Thymus (tissue), 11 donors: ENCODE measurements at regions not wholly inside any gene's neighbourhood (a gene's known extent, or its start where the extent isn't known, plus 50 kb on each side); places are given as distances from the start of the nearest gene placed in this dataset.
"Not testable (repeated sequence)": the region's sequence is repeated elsewhere in the genome, so short reads cannot be mapped to it uniquely, and the experiment has no call there.

Source experiments
- DNase-seq, 9 donors: peaks; one replicate each; pipeline ENCODE4 v3.0.0-alpha.2; 2013; ENCODE audit warnings: low spot score in 9 of 9, low read depth in 6 of 9, missing footprints in 1 of 9
- H3K27ac ChIP-seq, 2 donors: one replicate each; pipeline ENCODE4 v1.5.1; 2013; ENCODE audit warnings: control low read depth in 1 of 2, low read depth in 1 of 2, low read length in 1 of 2, mild to moderate bottlenecking in 1 of 2, moderate library complexity in 1 of 2
- H3K27me3 ChIP-seq, 2 donors: one replicate each; pipeline ENCODE4 v1.5.1; 2013; ENCODE audit warnings: low read length in 1 of 2; ENCODE audit not compliant: control insufficient read depth in 2 of 2, insufficient read depth in 1 of 2
- H3K36me3 ChIP-seq, 2 donors: one replicate each; pipeline ENCODE4 v1.5.1; 2013; ENCODE audit warnings: low read length in 1 of 2, mild to moderate bottlenecking in 1 of 2, moderate library complexity in 1 of 2; ENCODE audit not compliant: control insufficient read depth in 2 of 2, insufficient read depth in 2 of 2
- H3K4me1 ChIP-seq, 2 donors: one replicate each; pipeline ENCODE4 v1.5.1; 2013; ENCODE audit warnings: low read length in 2 of 2; ENCODE audit not compliant: control insufficient read depth in 2 of 2, insufficient read depth in 2 of 2
- H3K4me3 ChIP-seq, 2 donors: one replicate each; pipeline ENCODE4 v1.5.1; 2013; ENCODE audit warnings: low read length in 2 of 2, control low read depth in 1 of 2, mild to moderate bottlenecking in 1 of 2
- H3K9me3 ChIP-seq, 2 donors: one replicate each; pipeline ENCODE4 v1.5.1; 2013; ENCODE audit warnings: low read length in 1 of 2, mild to moderate bottlenecking in 1 of 2; ENCODE audit not compliant: control insufficient read depth in 2 of 2, insufficient read depth in 1 of 2
- WGBS: extraction: QIAGEN DNeasy Blood & Tissue Kit; methylation state at CpG from one replicate; pipeline ENCODE4 v1.1.7; 2013; 5-methylcytosine and 5-hydroxymethylcytosine counted together
- donor health status: healthy.

DNA sequence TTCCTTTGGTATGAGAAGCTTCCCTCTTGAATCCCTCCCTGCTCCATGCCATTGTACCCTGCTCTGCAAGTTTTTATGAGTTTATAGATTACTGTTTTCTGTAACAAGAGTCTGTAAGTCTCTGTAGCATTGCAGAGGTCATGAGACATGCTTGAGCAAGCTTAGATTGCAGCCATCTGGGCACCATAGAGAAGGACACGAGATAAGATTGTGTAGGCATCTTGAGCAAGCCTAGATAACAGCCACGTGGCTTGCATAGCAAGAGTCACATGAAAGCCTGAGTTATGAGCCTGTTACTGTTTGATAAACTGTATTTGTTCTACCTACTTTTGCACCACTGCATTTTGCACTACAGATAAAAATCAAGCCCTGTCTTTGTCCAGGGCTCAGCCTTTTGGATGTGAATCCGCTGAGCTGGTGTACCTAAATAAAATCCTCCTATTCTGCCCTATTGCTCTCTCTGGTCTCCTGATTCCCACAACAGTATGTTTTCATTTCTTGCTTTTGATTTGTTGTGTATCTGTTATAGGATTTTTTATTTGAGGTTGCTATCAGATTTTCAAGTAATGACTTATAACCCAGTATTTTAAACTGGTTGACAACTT is 127.4 kb upstream of the ANKRD50 start:
- no peak overlapping the region for H3K27ac ChIP-seq
- no peaks in the 10 kb centered on the region for H3K4me1 ChIP-seq
- no peaks in the 10 kb centered on the region for H3K27me3 ChIP-seq
- 83% methylated on average over 3 of the region's 3 CpGs for WGBS
- H3K9me3 ChIP-seq: peaks cover under 1 to 2% of the 10 kb centered on the region in 2 donors
- no peak for DNase-seq
- H3K36me3 ChIP-seq: no peaks in the 10 kb centered on the region
- no peak overlapping the region for H3K4me3 ChIP-seq

DNA sequence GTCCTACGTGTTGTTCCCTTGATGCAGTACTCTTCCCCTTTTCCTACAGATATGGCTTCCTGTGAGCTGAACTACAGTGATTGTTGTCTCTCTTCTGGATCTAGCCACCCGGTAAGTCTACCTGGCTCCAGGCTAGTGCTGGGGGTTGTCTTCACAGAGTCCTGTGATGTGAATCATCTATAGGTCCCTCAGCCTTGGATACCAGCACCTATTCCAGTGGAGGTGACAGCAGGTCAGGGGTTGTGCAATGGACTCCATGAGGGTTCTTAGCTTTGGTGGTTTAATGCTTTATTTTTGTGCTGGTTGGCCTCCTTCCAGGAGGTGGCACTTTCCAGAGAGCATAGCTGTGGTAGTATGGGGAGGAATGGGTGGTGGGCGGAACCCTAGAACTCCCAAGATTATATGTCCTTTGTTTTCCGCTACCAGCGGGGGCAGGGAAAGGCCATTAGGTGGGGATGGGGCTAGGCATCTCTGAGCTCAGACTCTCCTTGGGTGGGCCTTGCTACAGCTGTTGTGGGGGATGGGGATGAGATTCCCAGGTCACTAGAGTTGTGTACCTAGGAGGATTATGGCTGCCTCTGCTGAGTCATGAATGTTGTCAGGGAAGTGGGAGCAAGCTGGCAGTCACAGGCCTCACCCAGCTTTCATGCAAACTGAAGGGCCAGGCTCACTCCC is 121.4 kb upstream of the ANKRD50 start:
- no peak for DNase-seq

DNA sequence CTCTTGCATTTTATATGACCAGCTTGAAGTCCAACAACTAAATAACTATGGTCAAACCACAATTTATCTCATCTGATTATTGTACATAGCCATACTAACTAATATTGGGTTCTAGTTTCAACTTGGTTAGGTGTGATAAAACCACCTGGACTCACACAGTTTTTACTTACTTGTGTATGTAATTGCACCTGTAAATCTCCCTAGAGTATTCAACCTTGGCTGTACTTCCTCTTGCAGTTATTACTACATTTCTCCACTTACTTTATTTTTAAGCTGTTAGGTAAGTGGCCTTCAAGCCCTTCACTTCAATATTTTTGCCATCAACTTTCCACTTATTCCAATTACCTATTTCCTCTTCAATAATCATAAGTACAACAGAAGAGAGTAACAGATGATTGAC is 115.8 kb upstream of the ANKRD50 start:
- Histone ChIP-seq H3K4me3 (no peak overlapping the region), H3K9me3 (no peaks in the 10 kb centered on the region), H3K27me3 (no peaks in the 10 kb centered on the region), H3K27ac (no peak overlapping the region), H3K36me3 (no peaks in the 10 kb centered on the region), H3K4me1 (no peaks in the 10 kb centered on the region)
- no peak for DNase-seq

More for the DNA sequence above, 121.4 kb upstream of the ANKRD50 start:
- Histone ChIP-seq H3K27me3 (no peaks in the 10 kb centered on the region), H3K36me3 (no peaks in the 10 kb centered on the region), H3K4me1 (no peaks in the 10 kb centered on the region), H3K27ac (no peak overlapping the region), H3K9me3 (peaks cover 1 to 14% of the 10 kb centered on the region in 2 donors), H3K4me3 (no peak overlapping the region)
- WGBS: 91% methylated on average over 5 of the region's 5 CpGs

DNA sequence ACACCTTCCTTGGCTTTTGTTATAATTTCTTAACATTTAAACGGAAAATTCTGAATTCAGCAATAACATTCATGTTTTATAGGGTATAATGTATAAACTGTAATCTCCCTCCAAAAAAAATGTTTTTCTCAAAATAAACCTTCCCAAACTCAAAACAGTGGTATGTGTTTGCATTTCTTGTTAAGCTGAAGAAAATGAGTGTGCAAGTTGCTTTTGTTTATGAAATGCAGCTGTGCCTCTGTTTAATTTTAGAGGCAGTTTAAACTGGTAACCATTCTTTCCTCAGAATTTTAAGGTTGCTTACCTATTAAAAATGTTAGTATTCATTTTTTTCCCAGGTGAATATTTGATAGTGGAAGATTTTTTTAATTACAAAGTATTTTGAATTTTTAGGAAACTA is 105.0 kb upstream of the ANKRD50 start:
- WGBS: 82% methylated on average over 1 of the region's 1 CpG

DNA sequence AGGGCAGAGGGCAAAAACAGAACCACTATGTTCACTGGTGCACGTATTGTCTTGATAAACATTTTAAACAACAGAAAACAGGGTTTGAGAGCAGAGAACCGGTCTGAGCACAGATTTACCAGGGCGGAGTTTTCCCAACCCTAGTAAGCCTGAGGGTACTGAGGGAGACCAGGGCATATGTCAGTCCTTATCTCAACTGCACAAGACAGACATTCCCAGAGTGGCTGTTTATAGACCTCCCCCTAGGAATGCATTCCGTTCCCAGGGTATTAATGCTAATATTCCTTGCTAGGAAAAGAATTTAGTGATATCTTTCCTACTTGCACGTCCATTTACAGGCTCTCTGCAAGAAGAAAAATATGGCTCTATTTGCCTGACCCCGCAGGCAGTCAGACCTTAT is 99.7 kb upstream of the ANKRD50 start:
- not testable (repeated sequence) for H3K36me3 ChIP-seq, H3K4me3 ChIP-seq, H3K9me3 ChIP-seq, H3K27ac ChIP-seq, DNase-seq, H3K27me3 ChIP-seq, H3K4me1 ChIP-seq
- WGBS: 94% methylated on average over 6 of the region's 6 CpGs

More for the DNA sequence above, 105.0 kb upstream of the ANKRD50 start:
- no peaks in the 10 kb centered on the region for H3K4me1 ChIP-seq
- H3K4me3 ChIP-seq: no peak overlapping the region
- no peaks in the 10 kb centered on the region for H3K36me3 ChIP-seq
- DNase-seq: no peak
- H3K27me3 ChIP-seq: no peaks in the 10 kb centered on the region
- H3K27ac ChIP-seq: no peak overlapping the region
- peaks cover 0 to 8% of the 10 kb centered on the region in 2 donors for H3K9me3 ChIP-seq

DNA sequence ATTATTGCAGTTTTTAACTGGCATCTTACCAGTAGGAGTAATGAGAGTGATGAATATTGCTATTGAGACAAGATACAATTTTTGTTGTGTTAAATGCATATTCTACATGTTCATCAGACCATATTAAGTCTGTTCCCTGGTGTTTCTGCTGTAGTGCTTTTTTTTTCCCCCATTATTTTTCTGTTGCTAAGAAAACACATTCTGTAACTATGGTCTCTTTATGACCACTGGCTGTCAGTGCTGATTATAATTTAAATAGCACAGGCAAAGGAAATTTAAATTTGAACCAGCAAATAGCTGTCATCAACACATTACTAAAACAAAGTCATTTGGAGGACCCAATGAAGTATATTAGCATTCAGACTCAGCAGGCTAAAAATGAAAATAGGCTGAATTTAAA is 98.3 kb upstream of the ANKRD50 start:
- Histone ChIP-seq H3K27me3 (no peaks in the 10 kb centered on the region), H3K4me1 (no peaks in the 10 kb centered on the region), H3K36me3 (no peaks in the 10 kb centered on the region), H3K27ac (no peak overlapping the region), H3K9me3 (peaks cover 0 to 4% of the 10 kb centered on the region in 2 donors), H3K4me3 (no peak overlapping the region)
- DNase-seq: no peak

DNA sequence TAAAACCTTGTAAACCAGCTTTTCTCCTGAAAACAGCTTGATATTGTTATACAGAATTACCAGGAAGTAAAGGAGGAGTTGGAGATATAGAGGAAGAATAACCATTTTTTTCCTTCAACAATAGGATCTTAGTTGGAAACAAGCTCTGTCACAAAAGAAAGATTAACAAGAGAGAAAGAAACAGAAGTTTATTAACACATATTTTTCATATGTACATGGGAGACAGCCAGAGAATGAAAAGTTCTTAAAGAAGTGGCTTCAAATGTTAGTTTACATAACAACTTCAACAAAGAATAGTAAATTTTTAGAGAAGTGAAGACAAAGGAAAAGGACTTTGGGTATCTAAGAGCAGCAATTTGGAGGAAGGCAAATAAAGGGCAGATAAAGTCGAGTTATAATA is 94.9 kb upstream of the ANKRD50 start:
- DNase-seq: no peak
- no peaks in the 10 kb centered on the region for H3K27me3 ChIP-seq
- H3K36me3 ChIP-seq: no peaks in the 10 kb centered on the region
- H3K9me3 ChIP-seq: peaks cover 0 to 4% of the 10 kb centered on the region in 2 donors
- WGBS: 81% methylated on average over 1 of the region's 1 CpG
- H3K27ac ChIP-seq: no peak overlapping the region
- H3K4me3 ChIP-seq: no peak overlapping the region
- H3K4me1 ChIP-seq: no peaks in the 10 kb centered on the region

DNA sequence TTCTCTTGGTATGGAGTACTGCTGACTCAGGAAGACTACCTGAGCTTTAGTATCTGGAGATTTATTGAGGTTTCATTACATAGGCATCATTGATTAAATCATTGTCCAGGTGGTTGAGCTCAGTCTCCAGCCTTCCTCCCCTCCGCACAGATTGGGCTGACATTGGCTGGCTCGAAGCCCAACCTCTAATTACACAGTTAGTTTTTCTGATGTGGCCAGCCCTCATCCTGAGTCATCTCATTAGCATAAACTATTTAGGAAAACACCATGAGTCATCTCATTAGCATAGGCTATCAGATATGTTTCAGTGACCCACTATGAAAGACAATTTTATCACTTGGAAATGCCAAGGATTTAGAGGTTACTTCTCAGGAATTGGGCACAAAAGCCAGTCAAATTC is 93.9 kb upstream of the ANKRD50 start:
- Histone ChIP-seq H3K36me3 (no peaks in the 10 kb centered on the region), H3K27ac (no peak overlapping the region), H3K4me3 (no peak overlapping the region), H3K4me1 (no peaks in the 10 kb centered on the region), H3K9me3 (no peaks in the 10 kb centered on the region), H3K27me3 (no peaks in the 10 kb centered on the region)
- no peak for DNase-seq
- 96% methylated on average over 2 of the region's 2 CpGs for WGBS

DNA sequence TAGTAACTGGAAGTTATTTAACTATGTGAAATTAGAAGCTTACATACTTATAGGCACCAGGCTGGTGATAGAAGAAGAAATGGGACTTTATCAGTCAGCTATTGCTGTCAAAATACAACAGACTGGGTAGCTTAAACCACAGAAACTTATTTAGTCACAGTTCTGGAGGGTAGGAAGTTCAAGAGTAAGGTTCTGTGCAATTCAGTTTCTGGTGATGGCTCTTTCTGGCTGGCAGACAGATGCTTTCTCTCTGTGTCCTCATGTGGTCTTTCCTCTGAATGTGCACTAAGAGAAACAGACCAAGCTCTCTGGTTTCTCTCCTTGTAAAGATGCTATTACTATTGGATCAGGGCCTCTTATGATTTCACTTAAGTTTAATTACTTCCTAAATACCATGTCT is 92.1 kb upstream of the ANKRD50 start:
- no peaks in the 10 kb centered on the region for H3K9me3 ChIP-seq
- no peaks in the 10 kb centered on the region for H3K36me3 ChIP-seq
- no peak overlapping the region for H3K27ac ChIP-seq
- DNase-seq: no peak
- no peaks in the 10 kb centered on the region for H3K4me1 ChIP-seq
- H3K4me3 ChIP-seq: no peak overlapping the region
- H3K27me3 ChIP-seq: no peaks in the 10 kb centered on the region
